Vagina (tissue), 2 donors: ENCODE measurements at regions not wholly inside any gene's neighbourhood (a gene's known extent, or its start where the extent isn't known, plus 50 kb on each side); places are given as distances from the start of the nearest gene placed in this dataset.

Experiments used
- POLR2A ChIP-seq, 2 donors: fragments of 450-650 bp; IDR thresholded peaks; one replicate each; pipeline ENCODE4 v1.6.1; 2017; ENCODE audit warnings: antibody characterized with exemption in 2 of 2, mild to moderate bottlenecking in 2 of 2, moderate library complexity in 2 of 2
- TF ChIP-seq, protein P1 (sequence below), 3 experiments: fragments of 450-650 bp in 2 of 3; fragments of 200-600 bp in 1 of 3; sonication (generic) in 1 of 3; IDR thresholded peaks; one replicate each; pipeline ENCODE4 v1.5.1; 2017 to 2019; ENCODE audit warnings: antibody characterized with exemption in 3 of 3, mild to moderate bottlenecking in 2 of 3, moderate library complexity in 2 of 3

DNA sequence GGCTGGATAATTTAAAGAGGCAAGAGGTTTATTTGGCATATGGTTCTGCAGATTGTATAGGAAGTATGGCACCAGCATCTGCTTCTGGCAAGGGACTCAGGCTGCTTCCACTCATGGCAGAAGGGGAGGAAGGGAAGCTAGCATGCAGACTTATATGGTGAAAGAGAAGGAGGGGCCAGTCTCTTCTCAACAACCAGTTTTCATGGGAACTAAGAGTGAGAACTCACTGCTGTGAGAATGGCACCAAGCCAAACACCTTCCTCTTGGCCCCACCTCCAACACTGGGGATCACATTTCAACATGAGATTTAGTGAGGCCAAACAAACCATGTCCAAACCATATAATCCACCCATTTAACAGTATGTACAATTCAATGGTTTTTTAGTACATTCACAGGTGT lies 113.3 kb upstream of the SHB start:
- TF ChIP-seq, protein P1, sequence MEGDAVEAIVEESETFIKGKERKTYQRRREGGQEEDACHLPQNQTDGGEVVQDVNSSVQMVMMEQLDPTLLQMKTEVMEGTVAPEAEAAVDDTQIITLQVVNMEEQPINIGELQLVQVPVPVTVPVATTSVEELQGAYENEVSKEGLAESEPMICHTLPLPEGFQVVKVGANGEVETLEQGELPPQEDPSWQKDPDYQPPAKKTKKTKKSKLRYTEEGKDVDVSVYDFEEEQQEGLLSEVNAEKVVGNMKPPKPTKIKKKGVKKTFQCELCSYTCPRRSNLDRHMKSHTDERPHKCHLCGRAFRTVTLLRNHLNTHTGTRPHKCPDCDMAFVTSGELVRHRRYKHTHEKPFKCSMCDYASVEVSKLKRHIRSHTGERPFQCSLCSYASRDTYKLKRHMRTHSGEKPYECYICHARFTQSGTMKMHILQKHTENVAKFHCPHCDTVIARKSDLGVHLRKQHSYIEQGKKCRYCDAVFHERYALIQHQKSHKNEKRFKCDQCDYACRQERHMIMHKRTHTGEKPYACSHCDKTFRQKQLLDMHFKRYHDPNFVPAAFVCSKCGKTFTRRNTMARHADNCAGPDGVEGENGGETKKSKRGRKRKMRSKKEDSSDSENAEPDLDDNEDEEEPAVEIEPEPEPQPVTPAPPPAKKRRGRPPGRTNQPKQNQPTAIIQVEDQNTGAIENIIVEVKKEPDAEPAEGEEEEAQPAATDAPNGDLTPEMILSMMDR (IDR thresholded peaks at IDR 0.05), result no peak
- no peak for TF ChIP-seq POLR2A (IDR thresholded peaks at IDR 0.05)
